ENCODE measurements at regions not wholly inside any gene's neighbourhood (a gene's known extent, or its start where the extent isn't known, plus 50 kb on each side); places are given as distances from the start of the nearest gene placed in this dataset.
"Not testable (repeated sequence)": the region's sequence is repeated elsewhere in the genome, so short reads cannot be mapped to it uniquely, and the experiment has no call there.

- H3K4me3 ChIP-seq (ENCODE audit: low read length): no peak overlapping the region
- no peaks in the 10 kb centered on the region for H3K36me3 ChIP-seq (ENCODE audit: insufficient read depth, low read length)
- H3K9me3 ChIP-seq (replicated peaks; ENCODE audit: low read length): no peaks in the 10 kb centered on the region
- H3K27me3 ChIP-seq (ENCODE audit: control insufficient read depth, insufficient read depth, low read length): no peaks in the 10 kb centered on the region
- H3K4me2 ChIP-seq (ENCODE audit: low read length): no peak overlapping the region
- H3K9ac ChIP-seq (ENCODE audit: low read depth, low read length): no peak overlapping the region
- H3K4me1 ChIP-seq (ENCODE audit: control insufficient read depth, insufficient read depth, low read length): no peaks in the 10 kb centered on the region
Measured at GRCh38 chr14:38053666-38054065, 154.0 kb upstream of the SSTR1 start.

DNA sequence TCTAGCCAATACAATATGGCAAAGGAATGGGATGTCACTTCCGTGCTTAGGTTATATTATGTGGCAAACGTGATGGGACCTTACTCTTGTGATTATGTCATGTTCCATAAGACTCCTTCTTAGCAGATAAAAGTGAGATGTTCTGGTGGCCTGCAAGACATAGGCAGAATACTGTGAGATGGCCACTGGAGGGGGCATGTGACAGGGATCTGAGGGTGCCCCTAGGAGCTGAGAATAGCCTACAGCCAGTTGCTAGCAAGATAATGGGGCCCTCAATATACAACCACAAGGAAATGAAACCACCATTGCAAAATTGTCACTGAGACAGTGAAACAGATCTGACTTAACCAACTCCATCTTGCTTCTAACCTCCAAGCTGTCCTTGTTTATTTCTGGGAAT lies 151.4 kb upstream of the SSTR1 start:
- Histone ChIP-seq H3K4me2 (ENCODE audit: low read length) (no peak overlapping the region), H3K9me3 (replicated peaks; ENCODE audit: low read length) (no peaks in the 10 kb centered on the region), H3K27me3 (ENCODE audit: control insufficient read depth, insufficient read depth, low read length) (no peaks in the 10 kb centered on the region), H3K4me3 (ENCODE audit: low read length) (no peak overlapping the region), H3K36me3 (ENCODE audit: insufficient read depth, low read length) (no peaks in the 10 kb centered on the region), H3K4me1 (ENCODE audit: control insufficient read depth, insufficient read depth, low read length) (no peaks in the 10 kb centered on the region), H3K9ac (ENCODE audit: low read depth, low read length) (no peak overlapping the region)

DNA sequence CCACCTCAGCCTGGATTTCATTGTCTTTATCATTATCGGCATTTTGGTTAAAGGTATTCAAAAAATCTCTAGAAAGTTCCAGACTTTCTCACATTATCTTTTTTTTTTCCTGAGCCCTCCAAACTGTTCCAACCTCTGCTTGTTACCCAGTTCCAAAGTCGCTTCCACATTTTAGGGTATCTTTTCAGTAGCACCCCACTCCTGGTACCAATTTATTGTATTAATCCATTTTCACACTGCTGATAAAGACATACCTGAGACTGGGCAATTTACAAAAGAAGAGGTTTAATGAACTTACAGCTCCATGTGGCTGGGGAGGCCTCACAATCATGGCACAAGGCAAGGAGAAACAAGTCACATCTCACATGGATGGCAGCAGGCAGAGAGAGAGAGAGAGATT lies 145.5 kb upstream of the SSTR1 start:
- not testable (repeated sequence) for H3K9me3 ChIP-seq (replicated peaks; ENCODE audit: low read length); H3K27me3 ChIP-seq (ENCODE audit: control insufficient read depth, insufficient read depth, low read length); H3K4me3 ChIP-seq (ENCODE audit: low read length); H3K9ac ChIP-seq (ENCODE audit: low read depth, low read length); H3K36me3 ChIP-seq (ENCODE audit: insufficient read depth, low read length); H3K4me1 ChIP-seq (ENCODE audit: control insufficient read depth, insufficient read depth, low read length); H3K4me2 ChIP-seq (ENCODE audit: low read length)

GRCh38 chr14:38063711-38064320 lies 143.9 kb upstream of the SSTR1 start:
- Histone ChIP-seq H3K27me3 (ENCODE audit: control insufficient read depth, insufficient read depth, low read length) (no peaks in the 10 kb centered on the region), H3K4me1 (ENCODE audit: control insufficient read depth, insufficient read depth, low read length) (no peaks in the 10 kb centered on the region), H3K36me3 (ENCODE audit: insufficient read depth, low read length) (no peaks in the 10 kb centered on the region), H3K9me3 (replicated peaks; ENCODE audit: low read length) (peaks cover 3% of the 10 kb centered on the region), H3K4me2 (ENCODE audit: low read length) (no peak overlapping the region), H3K9ac (ENCODE audit: low read depth, low read length) (no peak overlapping the region), H3K4me3 (ENCODE audit: low read length) (no peak overlapping the region)

- H3K9me3 ChIP-seq (replicated peaks; ENCODE audit: low read length): peaks cover 3% of the 10 kb centered on the region
- no peaks in the 10 kb centered on the region for H3K4me1 ChIP-seq (ENCODE audit: control insufficient read depth, insufficient read depth, low read length)
- no peak overlapping the region for H3K9ac ChIP-seq (ENCODE audit: low read depth, low read length)
- H3K27me3 ChIP-seq (ENCODE audit: control insufficient read depth, insufficient read depth, low read length): no peaks in the 10 kb centered on the region
- H3K36me3 ChIP-seq (ENCODE audit: insufficient read depth, low read length): no peaks in the 10 kb centered on the region
- no peak overlapping the region for H3K4me2 ChIP-seq (ENCODE audit: low read length)
- no peak overlapping the region for H3K4me3 ChIP-seq (ENCODE audit: low read length)
Measured at GRCh38 chr14:38065106-38065762, 142.5 kb upstream of the SSTR1 start.

GRCh38 chr14:38070061-38070588 lies 137.6 kb upstream of the SSTR1 start:
- no peaks in the 10 kb centered on the region for H3K4me1 ChIP-seq (ENCODE audit: control insufficient read depth, insufficient read depth, low read length)
- H3K27me3 ChIP-seq (ENCODE audit: control insufficient read depth, insufficient read depth, low read length): no peaks in the 10 kb centered on the region
- H3K4me2 ChIP-seq (ENCODE audit: low read length): no peak overlapping the region
- no peak overlapping the region for H3K4me3 ChIP-seq (ENCODE audit: low read length)
- H3K9me3 ChIP-seq (replicated peaks; ENCODE audit: low read length): no peaks in the 10 kb centered on the region
- H3K9ac ChIP-seq (ENCODE audit: low read depth, low read length): no peak overlapping the region
- H3K36me3 ChIP-seq (ENCODE audit: insufficient read depth, low read length): no peaks in the 10 kb centered on the region

DNA sequence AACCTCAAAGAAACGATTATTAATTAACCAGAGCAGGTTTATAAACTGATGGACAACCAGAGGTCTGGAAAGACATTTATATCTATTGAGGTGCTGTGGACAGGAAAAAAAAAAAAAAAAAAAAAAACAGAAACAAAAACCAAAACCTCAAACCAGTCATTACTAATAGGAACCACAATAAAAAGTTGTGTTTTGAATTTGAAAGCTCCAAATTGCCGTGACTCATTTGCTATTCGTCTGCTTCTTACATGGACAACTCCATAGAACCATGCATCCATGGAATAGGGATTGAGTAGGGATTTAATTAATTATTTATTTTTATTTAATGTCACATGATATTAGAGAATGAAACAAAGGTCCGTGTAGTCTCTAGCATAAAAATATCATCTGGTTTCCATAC lies 134.1 kb upstream of the SSTR1 start:
- Histone ChIP-seq H3K9me3 (replicated peaks; ENCODE audit: low read length) (no peaks in the 10 kb centered on the region), H3K27me3 (ENCODE audit: control insufficient read depth, insufficient read depth, low read length) (no peaks in the 10 kb centered on the region), H3K4me3 (ENCODE audit: low read length) (no peak overlapping the region), H3K36me3 (ENCODE audit: insufficient read depth, low read length) (no peaks in the 10 kb centered on the region), H3K9ac (ENCODE audit: low read depth, low read length) (no peak overlapping the region), H3K4me1 (ENCODE audit: control insufficient read depth, insufficient read depth, low read length) (no peaks in the 10 kb centered on the region), H3K4me2 (ENCODE audit: low read length) (no peak overlapping the region)

GRCh38 chr14:38074081-38074480 lies 133.6 kb upstream of the SSTR1 start:
- Histone ChIP-seq H3K27me3 (ENCODE audit: control insufficient read depth, insufficient read depth, low read length) (no peaks in the 10 kb centered on the region), H3K36me3 (ENCODE audit: insufficient read depth, low read length) (no peaks in the 10 kb centered on the region), H3K9ac (ENCODE audit: low read depth, low read length) (no peak overlapping the region), H3K4me2 (ENCODE audit: low read length) (no peak overlapping the region), H3K4me3 (ENCODE audit: low read length) (no peak overlapping the region), H3K9me3 (replicated peaks; ENCODE audit: low read length) (no peaks in the 10 kb centered on the region), H3K4me1 (ENCODE audit: control insufficient read depth, insufficient read depth, low read length) (no peaks in the 10 kb centered on the region)

GRCh38 chr14:38074754-38075153 lies 132.9 kb upstream of the SSTR1 start:
- no peaks in the 10 kb centered on the region for H3K36me3 ChIP-seq (ENCODE audit: insufficient read depth, low read length)
- H3K27me3 ChIP-seq (ENCODE audit: control insufficient read depth, insufficient read depth, low read length): no peaks in the 10 kb centered on the region
- H3K4me2 ChIP-seq (ENCODE audit: low read length): no peak overlapping the region
- no peak overlapping the region for H3K4me3 ChIP-seq (ENCODE audit: low read length)
- no peak overlapping the region for H3K9ac ChIP-seq (ENCODE audit: low read depth, low read length)
- H3K4me1 ChIP-seq (ENCODE audit: control insufficient read depth, insufficient read depth, low read length): no peaks in the 10 kb centered on the region
- H3K9me3 ChIP-seq (replicated peaks; ENCODE audit: low read length): no peaks in the 10 kb centered on the region

- Histone ChIP-seq H3K4me3 (ENCODE audit: low read length) (no peak overlapping the region), H3K9ac (ENCODE audit: low read depth, low read length) (no peak overlapping the region), H3K9me3 (replicated peaks; ENCODE audit: low read length) (no peaks in the 10 kb centered on the region), H3K4me2 (ENCODE audit: low read length) (no peak overlapping the region), H3K36me3 (ENCODE audit: insufficient read depth, low read length) (no peaks in the 10 kb centered on the region), H3K4me1 (ENCODE audit: control insufficient read depth, insufficient read depth, low read length) (no peaks in the 10 kb centered on the region), H3K27me3 (ENCODE audit: control insufficient read depth, insufficient read depth, low read length) (no peaks in the 10 kb centered on the region)
Measured at GRCh38 chr14:38078393-38078792, 129.3 kb upstream of the SSTR1 start.

DNA sequence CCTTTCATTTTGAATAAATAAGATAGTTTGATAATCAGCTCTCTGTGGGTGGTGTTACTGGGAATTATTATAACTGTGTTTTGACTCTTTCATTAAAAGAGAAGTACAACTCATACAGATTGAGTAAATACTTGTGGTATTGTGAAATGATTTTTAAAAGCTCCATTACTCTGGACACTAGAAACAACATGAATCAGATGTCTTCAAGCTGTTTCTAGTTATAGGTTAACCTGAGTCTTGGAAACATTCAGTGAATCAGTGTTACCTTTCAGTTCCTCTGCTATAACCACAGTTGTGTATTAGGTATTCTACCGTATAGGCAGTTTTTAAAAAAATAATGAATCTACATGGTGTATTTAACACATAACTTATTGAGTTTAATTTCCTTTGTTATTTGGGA lies 128.4 kb upstream of the SSTR1 start:
- H3K9me3 ChIP-seq (replicated peaks; ENCODE audit: low read length): no peaks in the 10 kb centered on the region
- no peaks in the 10 kb centered on the region for H3K4me1 ChIP-seq (ENCODE audit: control insufficient read depth, insufficient read depth, low read length)
- no peaks in the 10 kb centered on the region for H3K27me3 ChIP-seq (ENCODE audit: control insufficient read depth, insufficient read depth, low read length)
- H3K4me3 ChIP-seq (ENCODE audit: low read length): no peak overlapping the region
- H3K9ac ChIP-seq (ENCODE audit: low read depth, low read length): no peak overlapping the region
- H3K36me3 ChIP-seq (ENCODE audit: insufficient read depth, low read length): no peaks in the 10 kb centered on the region
- H3K4me2 ChIP-seq (ENCODE audit: low read length): no peak overlapping the region

- H3K4me3 ChIP-seq (ENCODE audit: low read length): no peak overlapping the region
- H3K9ac ChIP-seq (ENCODE audit: low read depth, low read length): no peak overlapping the region
- no peaks in the 10 kb centered on the region for H3K4me1 ChIP-seq (ENCODE audit: control insufficient read depth, insufficient read depth, low read length)
- H3K4me2 ChIP-seq (ENCODE audit: low read length): no peak overlapping the region
- no peaks in the 10 kb centered on the region for H3K27me3 ChIP-seq (ENCODE audit: control insufficient read depth, insufficient read depth, low read length)
- H3K36me3 ChIP-seq (ENCODE audit: insufficient read depth, low read length): no peaks in the 10 kb centered on the region
- no peaks in the 10 kb centered on the region for H3K9me3 ChIP-seq (replicated peaks; ENCODE audit: low read length)
Measured at GRCh38 chr14:38079886-38080285, 127.8 kb upstream of the SSTR1 start.

Measured in skeletal muscle satellite cell (primary cell).